ENCODE measurements at regions not wholly inside any gene's neighbourhood (a gene's known extent, or its start where the extent isn't known, plus 50 kb on each side); places are given as distances from the start of the nearest gene placed in this dataset.
"Not testable (repeated sequence)": the region's sequence is repeated elsewhere in the genome, so short reads cannot be mapped to it uniquely, and the experiment has no call there.

DNA sequence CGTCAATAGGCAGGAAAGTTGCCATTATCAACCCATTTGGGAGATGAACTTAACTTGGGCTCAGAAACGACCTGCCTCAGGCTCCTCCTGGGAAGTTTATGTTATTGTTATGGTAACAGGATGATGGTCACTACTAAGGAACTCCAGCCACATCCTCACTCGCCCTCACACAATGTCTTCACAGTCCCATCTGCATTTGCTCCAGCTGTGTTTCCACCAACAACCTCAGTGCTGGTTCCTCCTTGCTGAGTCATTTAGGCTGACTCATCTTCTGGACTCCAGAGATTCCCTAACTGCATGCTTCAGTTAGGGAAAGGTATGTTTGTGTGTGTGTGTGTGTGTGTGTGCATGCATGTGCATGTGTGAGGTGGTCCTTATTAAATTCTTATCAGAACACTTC lies 293.4 kb upstream of the BOD1L1 start:
- H3K27ac Mint-ChIP-seq = no peak overlapping the region
- ChIA-PET CTCF (no interaction called here), POLR2A (no interaction called here)
- no peaks in the 10 kb centered on the region for H3K36me3 Mint-ChIP-seq (ENCODE audit: low read depth)
- no peaks in the 10 kb centered on the region for H3K4me1 Mint-ChIP-seq
- TF ChIP-seq, protein P1, sequence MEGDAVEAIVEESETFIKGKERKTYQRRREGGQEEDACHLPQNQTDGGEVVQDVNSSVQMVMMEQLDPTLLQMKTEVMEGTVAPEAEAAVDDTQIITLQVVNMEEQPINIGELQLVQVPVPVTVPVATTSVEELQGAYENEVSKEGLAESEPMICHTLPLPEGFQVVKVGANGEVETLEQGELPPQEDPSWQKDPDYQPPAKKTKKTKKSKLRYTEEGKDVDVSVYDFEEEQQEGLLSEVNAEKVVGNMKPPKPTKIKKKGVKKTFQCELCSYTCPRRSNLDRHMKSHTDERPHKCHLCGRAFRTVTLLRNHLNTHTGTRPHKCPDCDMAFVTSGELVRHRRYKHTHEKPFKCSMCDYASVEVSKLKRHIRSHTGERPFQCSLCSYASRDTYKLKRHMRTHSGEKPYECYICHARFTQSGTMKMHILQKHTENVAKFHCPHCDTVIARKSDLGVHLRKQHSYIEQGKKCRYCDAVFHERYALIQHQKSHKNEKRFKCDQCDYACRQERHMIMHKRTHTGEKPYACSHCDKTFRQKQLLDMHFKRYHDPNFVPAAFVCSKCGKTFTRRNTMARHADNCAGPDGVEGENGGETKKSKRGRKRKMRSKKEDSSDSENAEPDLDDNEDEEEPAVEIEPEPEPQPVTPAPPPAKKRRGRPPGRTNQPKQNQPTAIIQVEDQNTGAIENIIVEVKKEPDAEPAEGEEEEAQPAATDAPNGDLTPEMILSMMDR (IDR thresholded peaks at IDR 0.05) = no peak
- no peak overlapping the region for H3K4me3 Mint-ChIP-seq
- DNase-seq (no peak), ATAC-seq (ENCODE audit: low read depth) (no peak)
- no peaks in the 10 kb centered on the region for H3K9me3 Mint-ChIP-seq
- intact Hi-C loops (cut with micrococcal nuclease) = no loop called here
- no peaks in the 10 kb centered on the region for H3K27me3 Mint-ChIP-seq

GRCh38 chr4:13921805-13922204 lies 294.3 kb upstream of the BOD1L1 start:
- ChIA-PET CTCF (no interaction called here), POLR2A (no interaction called here)
- Mint-ChIP-seq H3K36me3 (ENCODE audit: low read depth) (no peaks in the 10 kb centered on the region), H3K4me1 (no peaks in the 10 kb centered on the region), H3K27me3 (no peaks in the 10 kb centered on the region), H3K9me3 (no peaks in the 10 kb centered on the region), H3K4me3 (no peak overlapping the region), H3K27ac (no peak overlapping the region)
- ATAC-seq (ENCODE audit: low read depth) = no peak
- TF ChIP-seq, protein P1 (IDR thresholded peaks at IDR 0.05) = no peak
- no peak for DNase-seq
- intact Hi-C loops (cut with micrococcal nuclease) = no loop called here

GRCh38 chr4:13922459-13922858 lies 294.9 kb upstream of the BOD1L1 start:
- Mint-ChIP-seq H3K27ac (no peak overlapping the region), H3K27me3 (no peaks in the 10 kb centered on the region), H3K36me3 (ENCODE audit: low read depth) (no peaks in the 10 kb centered on the region), H3K4me3 (no peak overlapping the region), H3K9me3 (no peaks in the 10 kb centered on the region), H3K4me1 (no peaks in the 10 kb centered on the region)
- ATAC-seq (ENCODE audit: low read depth) (no peak), DNase-seq (no peak)
- TF ChIP-seq, protein P1 (IDR thresholded peaks at IDR 0.05) = no peak
- intact Hi-C loops (cut with micrococcal nuclease) = no loop called here
- CTCF ChIA-PET = no interaction called here
- POLR2A ChIA-PET = no interaction called here

DNA sequence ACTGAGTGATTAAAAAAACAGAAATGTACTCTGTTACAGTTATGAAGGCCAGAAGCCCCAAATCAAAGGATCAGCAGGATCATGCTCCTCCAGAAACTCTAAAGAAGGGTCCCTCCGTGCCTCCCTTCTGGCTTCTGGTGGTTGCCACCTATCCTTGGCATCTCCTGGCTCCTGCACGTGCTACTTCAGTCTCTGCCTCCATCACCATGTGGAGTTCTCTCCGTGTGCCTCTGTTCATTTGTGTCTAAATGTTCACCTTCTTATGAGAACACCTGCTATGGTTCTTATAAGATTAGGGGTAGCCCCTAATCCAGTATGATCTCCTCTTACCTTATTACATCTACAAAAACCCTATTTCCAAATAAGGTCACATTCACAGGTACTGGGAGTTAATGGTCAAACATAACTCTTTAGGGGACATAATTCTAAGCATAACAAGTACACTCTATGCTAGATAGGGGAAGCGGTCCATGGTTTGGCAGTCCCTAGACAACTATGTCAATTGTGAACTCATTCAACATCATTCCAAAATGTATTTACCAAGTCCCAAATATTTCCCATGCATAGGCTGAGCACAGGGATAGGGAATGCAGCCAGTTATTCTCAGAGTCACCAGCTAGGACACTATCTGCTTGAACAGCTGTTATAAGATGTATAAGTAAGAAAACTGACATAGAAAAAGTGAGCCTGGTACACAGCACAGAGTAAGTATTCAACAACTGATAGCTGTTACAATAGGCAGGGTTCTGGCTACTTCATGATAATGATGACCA lies 295.5 kb upstream of the BOD1L1 start:
- Mint-ChIP-seq H3K27ac (no peak overlapping the region), H3K9me3 (no peaks in the 10 kb centered on the region), H3K27me3 (no peaks in the 10 kb centered on the region), H3K4me1 (no peaks in the 10 kb centered on the region), H3K36me3 (ENCODE audit: low read depth) (no peaks in the 10 kb centered on the region), H3K4me3 (no peak overlapping the region)
- ATAC-seq (ENCODE audit: low read depth) (no peak), DNase-seq (no peak)
- intact Hi-C loops (cut with micrococcal nuclease) = no loop called here
- ChIA-PET POLR2A (interaction anchor here (0.6 kb wide), 1 partner anchor 383 kb away, joined by 8 read pairs; no protein-coding TSS in a partner anchor), CTCF (no interaction called here)
- TF ChIP-seq, protein P1 (IDR thresholded peaks at IDR 0.05) = no peak

GRCh38 chr4:13924900-13925299 lies 297.4 kb upstream of the BOD1L1 start:
- H3K36me3 Mint-ChIP-seq (ENCODE audit: low read depth); H3K9me3 Mint-ChIP-seq; intact Hi-C loops (cut with micrococcal nuclease); H3K27ac Mint-ChIP-seq; H3K27me3 Mint-ChIP-seq; CTCF ChIA-PET; ATAC-seq (ENCODE audit: low read depth); POLR2A ChIA-PET; H3K4me3 Mint-ChIP-seq; DNase-seq; H3K4me1 Mint-ChIP-seq: not testable (repeated sequence)

GRCh38 chr4:13928214-13928613 lies 300.7 kb upstream of the BOD1L1 start:
- ChIA-PET POLR2A (no interaction called here), CTCF (no interaction called here)
- no peak overlapping the region for H3K4me3 Mint-ChIP-seq
- ATAC-seq (ENCODE audit: low read depth) = no peak
- no peak overlapping the region for H3K27ac Mint-ChIP-seq
- H3K36me3 Mint-ChIP-seq (ENCODE audit: low read depth) = no peaks in the 10 kb centered on the region
- no peaks in the 10 kb centered on the region for H3K4me1 Mint-ChIP-seq
- H3K9me3 Mint-ChIP-seq = no peaks in the 10 kb centered on the region
- intact Hi-C loops (cut with micrococcal nuclease) = no loop called here
- TF ChIP-seq, protein P1 (IDR thresholded peaks at IDR 0.05) = no peak
- DNase-seq = no peak
- H3K27me3 Mint-ChIP-seq = peaks cover 1% of the 10 kb centered on the region

Data from activated B cell treated with CpG ODN at 0.5 μM for 24 hours (primary cell).